Body of pancreas (tissue), 4 donors: ENCODE measurements at regions not wholly inside any gene's neighbourhood (a gene's known extent, or its start where the extent isn't known, plus 50 kb on each side); places are given as distances from the start of the nearest gene placed in this dataset.

ENCODE experiments used
- POLR2A ChIP-seq, 3 donors: fragments of 450-650 bp; IDR thresholded peaks; one replicate each; pipeline ENCODE4 v1.6.1; 2016; ENCODE audit warnings: antibody characterized with exemption in 3 of 3, mild to moderate bottlenecking in 2 of 3
- TF ChIP-seq, protein P1 (sequence below), 7 experiments: fragments of 450-650 bp in 4 of 7; fragments of 200-600 bp in 3 of 7; sonication (generic) in 3 of 7; IDR thresholded peaks; one replicate each; pipeline ENCODE4 v1.5.1; 2016 to 2019; ENCODE audit warnings: antibody characterized with exemption in 7 of 7

DNA sequence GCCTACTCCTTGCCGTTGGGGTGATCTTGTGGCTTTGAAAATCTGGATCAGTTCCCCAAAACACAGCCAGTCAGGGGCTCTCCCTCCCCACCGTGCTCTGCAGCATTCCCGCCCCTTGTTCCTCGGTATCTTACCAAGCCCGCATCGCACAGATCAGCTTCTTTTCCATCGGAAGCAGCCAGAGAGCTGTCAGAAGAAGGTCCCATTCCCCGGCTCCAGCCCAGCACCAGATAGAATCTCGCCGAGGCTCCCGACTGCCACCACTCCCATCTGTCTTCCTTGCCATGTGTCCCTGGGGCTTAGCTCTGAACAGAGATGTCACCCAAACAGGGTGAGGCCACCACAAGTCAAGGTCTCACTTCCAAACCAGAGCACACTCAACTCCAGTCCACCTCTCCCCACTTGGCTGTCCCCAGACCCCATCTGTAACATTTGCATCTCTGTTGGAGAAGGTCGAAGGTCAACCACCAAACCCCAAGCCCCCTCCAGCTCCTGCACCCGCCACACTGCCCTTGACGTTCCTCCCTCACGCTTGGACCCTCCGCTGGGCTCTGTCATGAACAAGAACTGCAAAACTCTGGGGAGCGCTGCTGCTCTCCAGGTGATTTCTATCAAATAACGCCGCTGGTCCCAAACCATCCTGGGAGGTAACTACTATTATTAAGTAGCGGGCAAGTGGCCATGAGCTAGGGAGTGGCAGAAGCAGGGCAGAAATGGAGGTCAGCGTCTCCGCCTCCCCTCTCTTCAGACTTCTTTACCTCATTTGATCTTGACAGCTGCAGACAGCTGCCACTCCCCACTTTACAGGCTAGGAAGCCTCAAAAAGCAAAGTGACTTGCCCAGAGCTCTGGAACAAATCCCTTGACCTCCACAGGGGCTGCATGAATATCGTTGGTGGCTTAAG lies 70.0 kb upstream of the TAF1B start:
- TF ChIP-seq POLR2A (IDR thresholded peaks at IDR 0.05) = no peak
- TF ChIP-seq, protein P1, sequence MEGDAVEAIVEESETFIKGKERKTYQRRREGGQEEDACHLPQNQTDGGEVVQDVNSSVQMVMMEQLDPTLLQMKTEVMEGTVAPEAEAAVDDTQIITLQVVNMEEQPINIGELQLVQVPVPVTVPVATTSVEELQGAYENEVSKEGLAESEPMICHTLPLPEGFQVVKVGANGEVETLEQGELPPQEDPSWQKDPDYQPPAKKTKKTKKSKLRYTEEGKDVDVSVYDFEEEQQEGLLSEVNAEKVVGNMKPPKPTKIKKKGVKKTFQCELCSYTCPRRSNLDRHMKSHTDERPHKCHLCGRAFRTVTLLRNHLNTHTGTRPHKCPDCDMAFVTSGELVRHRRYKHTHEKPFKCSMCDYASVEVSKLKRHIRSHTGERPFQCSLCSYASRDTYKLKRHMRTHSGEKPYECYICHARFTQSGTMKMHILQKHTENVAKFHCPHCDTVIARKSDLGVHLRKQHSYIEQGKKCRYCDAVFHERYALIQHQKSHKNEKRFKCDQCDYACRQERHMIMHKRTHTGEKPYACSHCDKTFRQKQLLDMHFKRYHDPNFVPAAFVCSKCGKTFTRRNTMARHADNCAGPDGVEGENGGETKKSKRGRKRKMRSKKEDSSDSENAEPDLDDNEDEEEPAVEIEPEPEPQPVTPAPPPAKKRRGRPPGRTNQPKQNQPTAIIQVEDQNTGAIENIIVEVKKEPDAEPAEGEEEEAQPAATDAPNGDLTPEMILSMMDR (IDR thresholded peaks at IDR 0.05) = no peak
